ENCODE measurements at regions not wholly inside any gene's neighbourhood (a gene's known extent, or its start where the extent isn't known, plus 50 kb on each side); places are given as distances from the start of the nearest gene placed in this dataset.
"Not testable (repeated sequence)": the region's sequence is repeated elsewhere in the genome, so short reads cannot be mapped to it uniquely, and the experiment has no call there.

GRCh38 chr1:80531182-80531581, 1269.6 kb upstream of the ADGRL2 start:
- TF ChIP-seq CTCF (IDR thresholded peaks at IDR 0.05; ENCODE audit: insufficient read depth, low read length, poor library complexity, severe bottlenecking): no peak
- Histone ChIP-seq H3K4me3 (replicated peaks; ENCODE audit: low read depth, low read length) (no peak overlapping the region), H3K27me3 (replicated peaks; ENCODE audit: control insufficient read depth, insufficient read depth, low read length) (no peaks in the 10 kb centered on the region), H3K36me3 (ENCODE audit: control insufficient read depth, insufficient read depth, low read length) (no peaks in the 10 kb centered on the region)
- no peak for DNase-seq (ENCODE audit: extremely low read depth, insufficient read length)

GRCh38 chr1:80529546-80529945, 1271.2 kb upstream of the ADGRL2 start:
- no peak for TF ChIP-seq CTCF (IDR thresholded peaks at IDR 0.05; ENCODE audit: insufficient read depth, low read length, poor library complexity, severe bottlenecking)
- H3K36me3 ChIP-seq (ENCODE audit: control insufficient read depth, insufficient read depth, low read length): no peaks in the 10 kb centered on the region
- H3K4me3 ChIP-seq (replicated peaks; ENCODE audit: low read depth, low read length): no peak overlapping the region
- no peak for DNase-seq (ENCODE audit: extremely low read depth, insufficient read length)
- H3K27me3 ChIP-seq (replicated peaks; ENCODE audit: control insufficient read depth, insufficient read depth, low read length): no peaks in the 10 kb centered on the region

GRCh38 chr1:80523861-80524260, 1276.9 kb upstream of the ADGRL2 start:
- no peaks in the 10 kb centered on the region for H3K36me3 ChIP-seq (ENCODE audit: control insufficient read depth, insufficient read depth, low read length)
- no peak for DNase-seq (ENCODE audit: extremely low read depth, insufficient read length)
- H3K27me3 ChIP-seq (replicated peaks; ENCODE audit: control insufficient read depth, insufficient read depth, low read length): no peaks in the 10 kb centered on the region
- H3K4me3 ChIP-seq (replicated peaks; ENCODE audit: low read depth, low read length): no peak overlapping the region
- no peak for TF ChIP-seq CTCF (IDR thresholded peaks at IDR 0.05; ENCODE audit: insufficient read depth, low read length, poor library complexity, severe bottlenecking)

GRCh38 chr1:80523071-80523470, 1277.7 kb upstream of the ADGRL2 start:
- DNase-seq (ENCODE audit: extremely low read depth, insufficient read length); H3K36me3 ChIP-seq (ENCODE audit: control insufficient read depth, insufficient read depth, low read length); H3K27me3 ChIP-seq (replicated peaks; ENCODE audit: control insufficient read depth, insufficient read depth, low read length); H3K4me3 ChIP-seq (replicated peaks; ENCODE audit: low read depth, low read length): not testable (repeated sequence)

GRCh38 chr1:80520949-80521348, 1279.8 kb upstream of the ADGRL2 start:
- no peak for DNase-seq (ENCODE audit: extremely low read depth, insufficient read length)
- Histone ChIP-seq H3K36me3 (ENCODE audit: control insufficient read depth, insufficient read depth, low read length) (no peaks in the 10 kb centered on the region), H3K4me3 (replicated peaks; ENCODE audit: low read depth, low read length) (no peak overlapping the region), H3K27me3 (replicated peaks; ENCODE audit: control insufficient read depth, insufficient read depth, low read length) (no peaks in the 10 kb centered on the region)
- TF ChIP-seq CTCF (IDR thresholded peaks at IDR 0.05; ENCODE audit: insufficient read depth, low read length, poor library complexity, severe bottlenecking): no peak

- Histone ChIP-seq H3K36me3 (ENCODE audit: control insufficient read depth, insufficient read depth, low read length) (no peaks in the 10 kb centered on the region), H3K4me3 (replicated peaks; ENCODE audit: low read depth, low read length) (no peak overlapping the region), H3K27me3 (replicated peaks; ENCODE audit: control insufficient read depth, insufficient read depth, low read length) (no peaks in the 10 kb centered on the region)
- no peak for DNase-seq (ENCODE audit: extremely low read depth, insufficient read length)
- TF ChIP-seq CTCF (IDR thresholded peaks at IDR 0.05; ENCODE audit: insufficient read depth, low read length, poor library complexity, severe bottlenecking): no peak
Measured at GRCh38 chr1:80517062-80517461, 1283.7 kb upstream of the ADGRL2 start.

All from GM06990 (cell line).